Fibroblast of upper back skin (primary cell): ENCODE measurements at regions not wholly inside any gene's neighbourhood (a gene's known extent, or its start where the extent isn't known, plus 50 kb on each side); places are given as distances from the start of the nearest gene placed in this dataset.
"Not testable (repeated sequence)": the region's sequence is repeated elsewhere in the genome, so short reads cannot be mapped to it uniquely, and the experiment has no call there.

Source experiments
- DNase-seq: peaks from one replicate; pipeline ENCODE4 v3.0.0-alpha.2; 2013

DNA sequence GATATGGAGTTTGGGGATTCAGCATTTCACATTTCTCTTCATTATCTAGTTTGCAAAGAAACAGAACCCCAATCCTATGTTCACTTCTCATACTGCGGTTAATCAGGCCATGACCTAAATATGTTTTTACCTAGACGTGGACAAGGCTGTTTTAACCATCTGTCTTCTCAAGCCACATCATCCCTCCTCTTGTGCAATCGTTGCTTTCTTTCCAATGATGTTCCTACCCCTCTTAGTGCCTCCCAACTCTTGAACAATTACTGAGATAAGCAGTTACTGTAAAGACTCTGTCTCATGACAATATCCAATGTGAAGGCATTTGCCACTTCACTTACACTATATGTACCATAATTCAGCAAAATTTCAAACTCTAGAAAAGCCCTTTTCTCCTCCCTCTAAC lies 406.2 kb downstream of the LIG4 start:
- DNase-seq: no peak

DNA sequence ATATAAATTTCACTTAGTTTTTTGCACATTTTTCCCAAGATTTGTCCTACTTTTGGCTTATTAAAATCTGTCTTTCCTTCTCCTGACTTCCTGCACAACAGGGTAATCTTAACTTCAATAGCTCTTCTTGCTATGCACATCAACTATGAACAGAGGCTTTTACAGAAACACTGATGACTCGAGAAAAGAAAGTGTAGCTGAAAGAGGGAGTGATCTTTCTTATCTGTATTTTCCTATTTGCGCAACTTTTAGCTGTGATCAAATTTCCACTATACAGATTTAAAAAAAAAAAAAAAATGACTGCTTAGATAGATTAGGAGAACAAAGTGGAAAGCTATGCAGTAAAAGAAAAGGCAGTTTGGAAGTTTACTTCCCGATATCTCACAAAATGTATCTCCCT lies 406.9 kb downstream of the LIG4 start:
- no peak for DNase-seq

DNA sequence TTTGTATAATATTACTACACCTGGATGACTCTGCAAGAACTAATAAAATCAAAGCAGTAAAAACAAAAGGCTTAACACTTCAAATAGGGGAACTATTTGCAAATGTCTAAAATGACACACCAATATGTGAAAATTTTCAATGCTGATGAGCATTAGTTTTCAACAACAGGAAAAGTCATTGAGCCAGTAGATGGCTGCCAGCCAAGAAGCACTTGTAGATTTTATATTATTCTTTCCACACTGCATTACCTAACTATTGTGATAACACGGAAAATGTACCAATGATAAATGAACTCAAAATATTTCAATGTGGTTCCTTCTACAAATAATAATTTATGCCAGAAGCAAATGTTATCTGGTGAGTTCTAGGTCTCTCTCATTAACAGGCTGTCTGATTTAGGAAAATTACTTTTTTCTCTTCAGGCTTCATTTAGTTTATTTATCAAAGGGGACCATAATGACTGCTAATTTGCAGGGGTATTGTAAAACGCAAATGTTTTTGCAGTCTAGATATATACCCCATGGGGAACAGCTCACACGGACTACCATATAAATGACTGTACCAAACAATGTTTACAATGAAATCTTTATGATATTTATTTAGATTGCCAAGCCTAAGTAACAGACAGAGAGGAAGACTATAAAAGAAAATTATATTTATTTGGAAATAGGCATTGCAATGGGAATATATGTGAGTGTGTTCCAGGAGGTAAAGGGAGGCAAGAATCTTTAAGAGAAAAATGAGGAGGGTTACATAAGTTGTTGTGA lies 407.8 kb downstream of the LIG4 start:
- DNase-seq: no peak

DNA sequence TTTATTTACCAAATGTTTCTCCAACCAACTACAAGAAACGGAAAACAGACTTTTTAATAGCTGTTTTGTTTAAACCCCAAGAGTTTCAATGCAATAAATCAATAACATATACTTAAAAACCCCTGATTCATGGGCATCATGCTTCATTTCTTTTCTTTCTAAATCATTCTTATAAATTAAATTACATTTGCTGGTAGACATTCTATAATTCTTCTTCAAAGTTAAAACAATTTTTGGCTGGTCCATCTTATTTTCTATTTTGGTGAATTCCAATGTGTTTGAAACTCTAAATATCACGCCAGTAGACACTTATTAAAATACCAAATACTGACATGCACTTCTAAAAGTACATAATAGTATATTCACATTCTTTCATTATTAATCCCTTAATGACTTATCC lies 408.6 kb downstream of the LIG4 start:
- DNase-seq: no peak

DNA sequence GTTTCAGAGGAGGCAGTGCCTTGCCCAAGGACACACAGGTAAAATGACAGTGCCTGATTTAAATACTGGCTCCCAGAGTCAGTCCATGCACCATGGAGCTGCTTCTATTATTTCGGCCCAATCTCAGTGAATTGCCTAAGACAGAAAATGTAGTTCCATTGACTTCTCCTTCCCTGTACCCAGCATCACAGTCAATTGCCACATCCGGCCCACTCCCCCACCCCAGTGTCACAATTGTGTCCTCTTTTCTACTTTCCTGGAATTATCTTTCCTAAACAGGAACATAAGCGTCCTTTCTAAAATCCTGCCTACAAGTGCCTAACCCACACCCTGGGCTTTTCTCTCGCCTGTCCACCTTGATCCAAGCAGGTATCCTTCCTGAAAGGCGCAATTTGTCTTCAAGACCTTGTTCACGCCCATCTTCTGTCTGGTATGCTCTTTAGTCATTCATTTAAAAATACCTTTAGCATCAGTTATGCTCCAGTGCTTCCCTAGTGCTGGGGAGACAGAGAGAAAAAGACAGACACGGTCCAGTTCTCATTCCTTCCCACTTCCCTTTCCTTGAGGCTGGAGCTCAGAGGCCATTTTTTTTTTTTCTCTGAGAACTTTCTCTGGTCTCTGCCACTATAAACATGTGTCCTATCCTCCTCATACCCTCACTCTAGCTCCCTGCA lies 411.4 kb downstream of the LIG4 start:
- DNase-seq: no peak

DNA sequence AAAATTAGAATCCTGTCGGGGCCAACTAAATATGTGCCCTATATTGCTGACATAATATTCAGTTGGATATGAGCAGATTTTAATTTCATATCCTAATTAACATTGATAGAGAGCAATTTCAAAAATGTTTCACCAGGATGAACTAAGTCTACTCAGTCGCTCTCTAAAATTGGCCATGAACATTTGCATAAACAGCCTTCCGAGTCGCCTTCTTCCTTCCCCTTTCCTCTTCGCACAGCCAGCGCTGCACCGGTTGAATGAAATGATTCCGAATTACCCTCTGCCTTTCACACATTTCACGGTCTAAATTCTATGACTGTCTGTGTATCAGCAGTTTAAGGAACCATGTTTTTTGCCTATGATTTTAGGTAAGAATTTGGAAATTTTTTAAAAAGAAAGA lies 413.7 kb downstream of the LIG4 start:
- no peak for DNase-seq

DNA sequence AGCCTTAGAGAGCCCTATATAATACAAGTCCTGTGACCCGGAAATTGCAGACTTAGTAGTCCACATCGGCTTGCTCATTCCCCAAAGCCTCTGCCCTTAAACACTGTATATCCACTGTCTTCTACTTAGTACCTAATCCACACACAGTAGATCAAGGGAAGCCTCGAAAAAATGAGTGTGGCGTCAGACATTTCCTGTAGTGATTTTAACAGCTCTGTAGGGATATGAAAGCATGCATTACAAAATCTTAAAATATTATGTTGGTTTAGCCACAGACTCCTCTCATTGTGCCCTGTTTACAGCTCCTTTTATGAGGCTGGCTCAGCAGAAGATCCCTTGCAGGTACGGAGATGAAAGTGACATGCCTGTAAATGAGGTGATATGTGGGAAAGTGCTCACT lies 416.3 kb downstream of the LIG4 start:
- peak; percentile 37 for DNase-seq

DNA sequence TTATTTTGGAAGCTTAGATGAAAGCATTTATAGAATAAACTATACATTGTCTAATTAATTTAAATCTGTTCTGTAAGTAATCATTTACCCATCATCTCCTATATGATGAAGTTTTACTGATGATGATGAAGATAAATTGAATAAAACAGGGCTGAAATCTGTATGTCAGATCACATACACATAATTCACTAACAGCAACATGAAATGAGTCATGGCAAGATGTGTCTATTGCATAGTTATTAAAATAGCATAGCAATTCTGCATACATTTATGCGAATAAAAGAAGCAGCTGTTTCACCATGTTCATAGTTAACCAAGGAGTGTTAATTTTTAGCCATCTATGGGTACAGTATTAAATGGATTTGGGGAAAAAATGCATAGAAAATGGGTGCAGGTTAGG lies 424.9 kb downstream of the LIG4 start:
- DNase-seq: no peak

DNA sequence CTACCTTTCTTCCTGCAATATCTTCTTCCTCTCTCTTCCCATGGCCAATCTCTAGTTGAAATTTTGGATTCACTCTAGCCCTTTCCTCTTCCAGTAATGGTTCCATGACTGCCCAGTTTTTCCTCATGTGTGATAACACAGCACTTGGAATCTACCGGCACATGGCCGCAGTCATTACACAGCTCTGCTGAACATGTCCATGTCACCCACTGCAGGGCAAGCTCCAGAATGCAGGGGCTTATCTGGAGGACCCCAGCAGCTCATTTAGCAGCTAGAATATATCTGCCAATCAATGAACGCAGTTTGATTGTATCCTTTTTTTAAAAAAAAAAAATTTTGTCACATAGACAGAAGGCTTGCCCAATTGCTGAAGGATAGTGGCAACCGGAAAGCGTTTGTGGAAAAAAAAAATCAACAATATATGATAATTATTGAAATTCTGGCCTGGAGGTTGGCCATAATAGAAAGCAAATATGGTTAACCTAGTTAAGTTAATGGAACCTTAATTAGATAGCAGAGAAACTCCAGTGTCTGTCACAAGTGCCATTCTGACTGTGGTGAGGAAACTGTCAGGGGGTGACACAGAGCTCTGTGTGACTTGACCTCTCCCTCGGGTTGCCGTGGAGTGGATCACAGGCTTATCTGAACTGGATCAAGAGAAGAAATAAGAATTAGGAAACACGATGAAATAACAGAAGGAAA lies 426.7 kb downstream of the LIG4 start:
- DNase-seq: no peak

DNA sequence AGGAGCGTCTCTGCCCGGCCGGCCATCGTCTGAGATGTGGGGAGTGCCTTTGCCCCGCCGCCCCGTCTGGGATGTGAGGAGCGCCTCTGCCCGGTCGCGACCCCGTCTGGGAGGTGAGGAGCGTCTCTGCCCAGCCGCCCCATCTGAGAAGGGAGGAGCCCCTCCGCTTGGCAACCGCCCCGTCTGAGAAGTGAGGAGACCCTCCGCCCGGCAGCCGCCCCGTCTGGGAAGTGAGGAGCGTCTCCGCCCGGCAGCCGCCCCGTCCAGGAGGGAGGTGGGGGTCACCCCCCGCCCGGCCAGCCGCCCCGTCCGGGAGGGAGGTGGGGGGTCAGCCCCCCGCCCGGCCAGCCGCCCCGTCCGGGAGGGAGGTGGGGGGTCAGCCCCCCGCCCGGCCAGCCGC lies 432.7 kb downstream of the LIG4 start:
- DNase-seq: not testable (repeated sequence)

DNA sequence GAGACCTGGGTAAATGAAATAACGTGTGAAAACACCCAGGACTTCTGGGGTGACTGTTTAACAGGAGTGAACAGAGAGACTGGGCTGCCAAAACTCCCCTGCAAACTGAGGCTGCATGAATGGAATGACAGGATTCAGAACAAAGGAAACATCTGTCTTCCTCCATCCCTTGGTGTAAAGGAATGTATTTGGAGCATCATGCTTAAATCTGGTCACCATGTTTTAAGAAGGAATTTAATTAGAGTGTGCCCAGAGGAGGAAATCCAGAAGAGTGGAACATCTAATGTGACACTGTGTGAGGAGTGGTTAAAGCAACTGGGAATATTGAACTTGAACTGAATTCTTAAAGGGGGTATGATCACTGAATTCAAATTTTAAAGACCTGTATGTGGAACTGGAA lies 437.2 kb downstream of the LIG4 start:
- no peak for DNase-seq

DNA sequence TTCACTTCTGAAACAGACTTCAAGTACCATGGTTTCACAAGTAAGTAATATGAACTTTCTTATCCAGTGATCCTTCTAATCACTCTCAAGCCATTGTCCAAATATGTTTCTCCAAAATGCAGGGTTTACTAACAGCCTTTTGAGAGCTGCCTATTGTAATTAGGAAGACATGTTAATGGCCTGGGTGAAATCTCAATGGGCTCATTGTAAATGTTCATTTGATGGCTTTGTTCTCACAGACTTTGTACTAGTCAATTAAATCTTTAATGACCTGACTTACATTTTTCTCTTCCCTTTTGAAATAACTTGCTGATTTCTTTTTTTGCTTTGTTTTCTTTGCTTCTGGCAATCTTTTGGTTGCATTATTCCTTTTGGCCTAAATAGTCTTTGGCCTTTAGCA lies 444.8 kb downstream of the LIG4 start:
- DNase-seq: no peak

DNA sequence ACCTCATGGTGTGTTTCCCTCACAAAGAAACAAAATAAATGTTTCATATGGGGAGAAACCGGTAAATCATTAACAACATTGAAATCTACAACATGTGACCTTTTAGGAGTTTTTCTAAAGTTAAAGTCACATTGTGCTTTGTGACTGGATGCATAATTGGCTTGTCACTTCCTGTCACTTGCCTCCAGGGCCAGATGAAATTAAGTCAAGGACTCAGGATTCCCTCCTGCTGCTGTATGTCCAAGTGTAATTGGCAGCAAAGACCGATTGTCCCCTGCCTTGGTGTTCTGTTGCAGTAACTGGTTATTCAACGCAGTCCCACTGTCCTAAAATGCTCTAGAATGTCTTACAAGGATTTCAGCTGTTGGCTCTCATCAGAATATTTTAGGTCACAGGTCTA lies 448.2 kb downstream of the LIG4 start:
- no peak for DNase-seq

DNA sequence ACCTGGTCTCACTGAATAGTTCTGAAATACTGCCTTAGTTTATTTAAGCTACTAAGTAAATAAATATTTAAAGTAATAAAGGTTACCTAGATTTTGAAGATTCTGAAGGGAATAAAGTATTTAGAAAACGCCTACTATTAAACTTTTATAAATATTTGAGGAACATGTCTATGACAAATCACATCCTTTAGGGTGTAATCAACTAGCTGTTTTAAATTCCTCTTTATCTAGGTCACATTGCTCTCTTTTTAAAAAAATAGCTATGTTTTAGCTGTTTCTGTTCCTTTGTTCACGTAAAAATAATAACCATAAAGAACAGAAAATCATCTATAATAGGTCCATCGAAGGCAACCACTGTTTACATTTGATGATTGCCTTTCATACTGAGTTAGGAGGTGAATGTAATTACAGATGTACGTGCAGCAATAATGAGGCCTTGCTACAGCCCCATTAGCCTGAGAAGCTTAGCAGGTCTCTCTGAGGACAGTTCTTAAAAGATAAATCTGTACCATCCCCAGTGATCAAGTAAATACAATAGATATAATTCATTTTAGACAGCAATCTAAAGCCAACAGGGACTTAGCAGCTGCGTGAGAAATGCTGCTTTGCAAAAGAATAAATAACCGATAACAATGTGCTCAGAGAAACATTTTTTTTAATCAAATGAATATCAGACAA lies 449.5 kb downstream of the LIG4 start:
- DNase-seq: peak; percentile 23

DNA sequence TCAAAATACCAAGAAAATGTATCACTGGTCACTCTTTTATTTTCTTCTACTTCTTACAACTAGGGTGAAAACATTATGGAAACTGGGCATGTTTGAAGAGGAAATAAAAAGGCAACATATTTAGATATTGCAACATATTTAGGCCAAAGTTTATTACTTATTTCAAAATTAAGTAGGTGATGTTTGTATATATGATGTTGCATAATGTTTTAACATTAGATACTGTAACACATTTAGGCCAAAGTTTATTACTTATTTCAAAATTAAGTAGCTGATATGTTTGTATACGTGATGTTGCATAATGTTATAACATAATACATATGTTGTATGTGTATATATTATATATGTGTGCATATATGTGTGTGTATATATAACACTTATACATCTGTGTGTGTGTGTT lies 451.3 kb downstream of the LIG4 start:
- no peak for DNase-seq

DNA sequence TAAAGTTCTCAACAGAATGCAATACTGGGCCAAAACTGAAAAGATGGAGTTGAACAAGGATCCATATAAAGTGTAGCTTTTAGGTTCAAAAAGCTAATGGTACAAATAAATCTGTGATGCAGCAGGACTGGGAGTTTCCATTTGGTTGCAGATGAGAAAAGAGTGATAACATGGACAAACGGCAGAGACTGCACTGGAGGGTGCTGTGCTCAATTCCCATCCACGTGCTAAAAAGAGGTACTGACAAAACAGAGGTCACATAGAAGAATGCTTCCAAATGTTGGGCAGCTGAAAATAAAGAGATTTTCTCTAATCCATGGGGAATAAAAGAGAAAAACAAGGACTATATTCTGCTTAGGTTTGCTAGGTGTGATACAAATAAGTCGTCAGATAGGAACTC lies 461.6 kb downstream of the LIG4 start:
- no peak for DNase-seq

DNA sequence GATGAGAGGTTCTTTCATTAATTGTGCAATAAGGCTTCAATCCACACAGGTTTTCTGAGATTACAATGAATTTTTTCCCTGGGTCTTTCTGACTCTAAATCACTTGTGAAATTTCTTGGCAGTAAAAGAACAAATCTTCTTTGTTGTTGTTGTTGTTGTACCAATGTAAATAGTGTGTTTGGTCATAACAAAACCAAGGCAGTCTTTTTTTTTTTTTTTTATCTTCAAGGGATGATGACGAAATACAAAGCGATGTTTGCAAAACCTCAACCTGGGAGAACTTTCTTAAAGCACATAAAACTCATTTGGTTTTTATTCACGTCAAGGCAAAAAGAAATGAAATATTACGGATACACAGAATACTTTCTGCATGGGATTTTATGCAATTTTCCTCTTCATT lies 462.0 kb downstream of the LIG4 start:
- DNase-seq: no peak

DNA sequence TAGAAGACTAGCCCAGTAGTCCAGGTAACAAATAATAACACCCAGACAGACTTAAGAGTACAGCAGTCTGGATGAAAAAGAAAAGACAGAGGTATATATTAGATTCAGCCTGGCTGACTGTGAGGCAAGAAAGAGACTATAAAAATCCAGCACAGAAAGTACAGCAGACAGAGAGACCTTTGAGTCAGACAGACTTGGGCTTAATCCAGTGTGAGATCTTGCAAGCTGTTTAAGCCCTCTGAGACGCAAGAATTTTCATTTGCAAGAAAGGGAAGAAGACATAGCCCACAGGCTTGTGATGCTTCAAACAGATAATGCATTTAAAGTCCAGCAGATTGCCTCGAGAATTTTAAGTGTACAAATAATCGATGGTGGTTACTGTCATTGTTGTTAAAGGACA lies 471.4 kb downstream of the LIG4 start:
- DNase-seq: peak; percentile 49

DNA sequence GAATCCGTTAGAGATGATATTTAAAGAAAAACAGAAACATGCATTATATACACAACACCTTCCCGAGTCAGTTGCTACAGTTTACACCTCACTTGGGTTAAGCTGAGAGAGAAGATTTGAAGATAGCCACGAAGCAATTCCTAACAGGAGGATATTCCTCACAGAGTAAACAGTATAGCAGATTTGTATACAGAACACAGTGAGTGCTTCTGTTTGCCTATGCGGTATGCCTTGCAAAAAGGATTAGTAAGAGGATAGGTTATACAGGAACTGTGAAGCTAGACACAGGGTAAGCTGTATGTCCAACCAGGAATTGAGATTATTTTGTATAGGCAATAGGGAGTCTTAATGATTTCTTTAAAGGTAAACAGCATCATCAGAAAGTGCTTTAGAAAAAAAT lies 471.8 kb downstream of the LIG4 start:
- DNase-seq: no peak

DNA sequence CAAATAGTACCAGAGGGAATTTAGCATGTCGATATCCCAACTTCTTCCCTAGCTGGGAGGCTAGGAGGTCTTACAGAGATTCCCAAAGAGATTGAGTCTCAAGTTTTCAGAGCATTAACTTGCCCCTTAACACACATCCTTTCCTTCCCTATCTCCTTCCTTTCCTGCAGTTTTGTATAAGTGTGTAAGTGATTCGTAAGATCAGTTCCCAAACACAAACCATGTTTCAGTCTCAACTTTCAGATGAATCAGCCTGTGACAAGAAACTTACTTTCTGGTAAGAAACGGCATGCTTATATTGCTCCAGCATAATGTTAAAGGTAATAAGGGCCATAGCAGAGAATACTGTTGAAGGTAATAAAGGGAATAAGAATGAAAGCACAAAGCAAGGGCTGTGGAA lies 472.2 kb downstream of the LIG4 start:
- DNase-seq: no peak

DNA sequence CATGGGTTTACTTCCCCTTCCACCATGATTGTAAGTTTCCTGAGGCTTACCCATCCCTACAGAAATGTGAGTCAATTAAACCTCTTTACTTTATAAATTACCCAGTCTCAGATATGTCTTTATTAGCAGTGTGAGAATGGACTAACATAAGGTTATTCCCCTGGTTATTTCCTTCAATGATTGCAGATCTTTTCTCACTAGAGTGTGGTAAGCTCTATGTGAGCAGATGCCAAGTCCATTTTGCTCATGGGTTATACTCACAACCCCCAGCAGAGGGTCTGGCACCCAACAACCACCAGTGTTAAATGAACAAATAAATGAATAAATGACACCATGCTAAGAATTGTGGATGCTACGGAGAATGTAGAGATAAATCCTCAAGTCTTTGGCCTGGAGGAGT lies 472.8 kb downstream of the LIG4 start:
- no peak for DNase-seq

DNA sequence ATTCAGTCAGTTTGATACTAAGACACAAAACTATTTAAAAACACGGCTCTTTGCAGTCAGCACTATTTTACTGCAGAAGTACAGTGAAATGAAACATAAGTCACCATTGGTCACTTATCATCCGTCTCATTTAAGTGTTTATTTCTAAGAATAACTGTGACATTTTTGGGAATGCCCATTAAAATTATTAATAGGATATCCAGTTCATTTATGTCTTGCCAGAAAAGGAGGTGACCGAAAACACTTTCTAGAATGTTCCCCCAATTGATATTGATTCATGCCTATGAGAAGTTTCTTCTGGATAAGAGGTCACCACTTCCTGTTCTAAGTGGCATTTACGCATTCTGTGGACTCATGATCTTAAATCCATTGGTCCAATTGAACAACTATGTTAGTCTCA lies 477.3 kb downstream of the LIG4 start:
- DNase-seq: no peak

DNA sequence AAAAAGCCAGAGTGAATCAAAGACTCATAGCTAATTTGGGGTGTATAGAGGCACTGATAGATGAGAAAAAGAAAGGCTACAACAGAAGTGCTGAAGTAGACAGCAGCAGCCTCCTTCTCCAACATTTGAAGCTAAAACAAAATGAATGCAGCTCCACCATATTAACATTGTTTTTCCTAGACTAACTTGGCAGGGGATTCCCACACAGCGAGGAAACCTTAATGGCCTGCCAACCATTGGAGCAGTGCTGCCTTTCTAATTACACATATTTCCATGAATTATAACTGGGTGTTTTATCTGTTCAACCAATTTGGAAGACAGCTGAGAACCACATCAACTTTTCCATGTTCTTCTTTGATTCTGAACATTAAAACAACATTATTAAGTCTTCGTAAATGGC lies 478.6 kb downstream of the LIG4 start:
- no peak for DNase-seq

DNA sequence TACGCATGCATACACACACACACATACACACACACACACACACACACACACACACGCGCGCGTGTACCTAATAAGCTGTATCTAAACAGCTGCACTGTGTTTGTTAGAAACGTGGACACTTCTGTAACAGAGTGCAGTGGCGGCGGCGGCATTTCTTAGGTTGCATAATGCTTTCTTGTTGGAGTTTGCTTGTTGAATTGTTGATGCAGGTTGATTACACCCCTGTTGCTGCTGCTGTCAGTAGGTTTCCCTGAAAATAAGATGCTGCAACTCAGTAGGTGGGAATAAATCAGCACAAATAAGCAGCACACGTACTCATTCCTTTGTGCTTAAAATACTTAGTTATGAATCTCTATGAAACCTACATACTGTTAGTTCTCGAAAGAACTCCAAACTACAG lies 479.2 kb downstream of the LIG4 start:
- no peak for DNase-seq
